ENCODE measurements at regions not wholly inside any gene's neighbourhood (a gene's known extent, or its start where the extent isn't known, plus 50 kb on each side); places are given as distances from the start of the nearest gene placed in this dataset.

DNA sequence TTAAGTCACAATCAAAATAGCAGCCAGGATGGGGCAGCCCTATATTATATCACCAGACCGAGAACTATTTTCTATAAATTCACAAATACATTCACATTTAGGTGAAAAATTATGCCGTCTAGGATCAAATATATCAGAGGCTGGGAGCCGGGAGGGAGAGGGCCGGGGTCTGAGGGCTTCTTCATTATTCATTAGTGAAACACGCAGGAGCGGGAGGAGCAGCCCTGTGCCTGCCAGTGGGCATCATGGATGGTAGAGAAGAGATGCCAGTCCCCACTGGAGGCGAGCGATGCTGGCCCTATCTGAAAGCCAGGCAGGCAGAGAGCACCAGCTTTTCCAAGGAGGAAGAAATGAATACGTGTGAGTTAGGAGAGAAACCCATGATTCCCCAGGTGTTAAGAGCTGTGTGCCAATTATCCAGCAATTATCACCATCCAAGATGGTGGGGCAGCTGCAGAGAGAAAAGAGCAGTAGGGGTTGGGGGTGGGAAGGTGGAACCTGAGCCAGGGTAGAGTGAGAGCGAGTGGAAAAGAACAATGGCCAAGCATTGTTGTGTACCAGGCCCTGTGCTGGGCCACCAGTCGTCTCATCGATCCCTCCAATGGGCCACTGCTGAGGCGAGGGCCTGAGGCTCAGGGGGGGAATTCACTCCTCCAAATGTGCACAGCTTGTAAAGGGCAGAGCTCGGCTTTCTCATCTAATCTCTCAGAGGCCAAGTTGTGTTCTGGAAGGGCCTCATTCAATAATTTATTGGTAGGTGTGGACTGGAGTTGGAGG, 261.3 kb upstream of the TLE3 start:
- Histone ChIP-seq H3K79me1 (ENCODE audit: insufficient read depth, low read depth, low read length, poor library complexity, severe bottlenecking) (no peaks in the 10 kb centered on the region), H3K4ac (ENCODE audit: low read depth, low read length) (no peak overlapping the region), H3K14ac (ENCODE audit: insufficient read depth, low read length) (no peak overlapping the region), H3K27ac (ENCODE audit: insufficient read length, low read depth, low read length) (no peak overlapping the region), H3K18ac (ENCODE audit: insufficient read length, low read depth, low read length) (no peak overlapping the region), H3K9ac (ENCODE audit: extremely low read depth, insufficient read length, low read length) (no peak overlapping the region), H3T11ph (ENCODE audit: low read length) (no peak overlapping the region), H4K91ac (ENCODE audit: insufficient read length, low read depth, low read length) (no peak overlapping the region), H3K27me3 (ENCODE audit: insufficient read depth, low read length) (no peaks in the 10 kb centered on the region), H2AFZ (ENCODE audit: low read length) (no peak overlapping the region), H3K4me2 (ENCODE audit: insufficient read depth, insufficient read length, low read length) (no peak overlapping the region), H2BK12ac (ENCODE audit: insufficient read length, low read depth, low read length) (no peak overlapping the region), H3K23me2 (ENCODE audit: insufficient read length, low read depth, low read length, poor library complexity, severe bottlenecking) (no peaks in the 10 kb centered on the region), H4K8ac (replicated peaks; ENCODE audit: insufficient read length, low read depth, low read length) (no peak overlapping the region), H2BK15ac (ENCODE audit: low read depth, low read length) (no peak overlapping the region), H4K20me1 (ENCODE audit: control insufficient read depth, insufficient read depth, insufficient read length) (no peaks in the 10 kb centered on the region), H3K79me2 (ENCODE audit: insufficient read depth, low read length) (no peaks in the 10 kb centered on the region), H4K5ac (ENCODE audit: insufficient read length, low read depth, low read length) (no peak overlapping the region), H2BK120ac (ENCODE audit: low read depth, low read length, poor library complexity, severe bottlenecking) (no peak overlapping the region), H3K56ac (ENCODE audit: insufficient read length, low read depth, low read length) (no peak overlapping the region), H2BK20ac (ENCODE audit: low read depth, low read length, poor library complexity, severe bottlenecking) (no peak overlapping the region), H2AK5ac (ENCODE audit: insufficient read length, low read length) (no peak overlapping the region), H3K23ac (ENCODE audit: insufficient read length, low read depth, low read length) (no peak overlapping the region), H3K4me1 (ENCODE audit: insufficient read depth, low read length) (no peaks in the 10 kb centered on the region), H2BK5ac (ENCODE audit: insufficient read length, low read length) (no peak overlapping the region), H3K9me3 (ENCODE audit: control insufficient read depth, low read depth, low read length) (no peaks in the 10 kb centered on the region)
- Mint-ChIP-seq H3K36me3 (ENCODE audit: insufficient read depth in 1 of 3, low read depth in 3 of 3) (no peaks in the 10 kb centered on the region; a peak in 1 of 7 replicates), H3K27me3 (ENCODE audit: low read depth) (peaks cover 3% of the 10 kb centered on the region; the same call in 1 of the 2 replicates), H3K9me3 (no peaks in the 10 kb centered on the region), H3K27ac (no peak overlapping the region), H3K4me3 (no peak overlapping the region), H3K4me1 (peaks cover 15 to 22% of the 10 kb centered on the region in 2 experiments)
- no CpG with 5 or more reads among the region's 14 CpGs for WGBS (ENCODE audit: extremely low coverage, insufficient read length, low lambda C conversion rate)
- TF ChIP-seq, protein P1, sequence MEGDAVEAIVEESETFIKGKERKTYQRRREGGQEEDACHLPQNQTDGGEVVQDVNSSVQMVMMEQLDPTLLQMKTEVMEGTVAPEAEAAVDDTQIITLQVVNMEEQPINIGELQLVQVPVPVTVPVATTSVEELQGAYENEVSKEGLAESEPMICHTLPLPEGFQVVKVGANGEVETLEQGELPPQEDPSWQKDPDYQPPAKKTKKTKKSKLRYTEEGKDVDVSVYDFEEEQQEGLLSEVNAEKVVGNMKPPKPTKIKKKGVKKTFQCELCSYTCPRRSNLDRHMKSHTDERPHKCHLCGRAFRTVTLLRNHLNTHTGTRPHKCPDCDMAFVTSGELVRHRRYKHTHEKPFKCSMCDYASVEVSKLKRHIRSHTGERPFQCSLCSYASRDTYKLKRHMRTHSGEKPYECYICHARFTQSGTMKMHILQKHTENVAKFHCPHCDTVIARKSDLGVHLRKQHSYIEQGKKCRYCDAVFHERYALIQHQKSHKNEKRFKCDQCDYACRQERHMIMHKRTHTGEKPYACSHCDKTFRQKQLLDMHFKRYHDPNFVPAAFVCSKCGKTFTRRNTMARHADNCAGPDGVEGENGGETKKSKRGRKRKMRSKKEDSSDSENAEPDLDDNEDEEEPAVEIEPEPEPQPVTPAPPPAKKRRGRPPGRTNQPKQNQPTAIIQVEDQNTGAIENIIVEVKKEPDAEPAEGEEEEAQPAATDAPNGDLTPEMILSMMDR (conservative IDR thresholded peaks at IDR 0.05): no peak
- no peak for DNase-seq
